HepG2 (cell line): ENCODE measurements at regions not wholly inside any gene's neighbourhood (a gene's known extent, or its start where the extent isn't known, plus 50 kb on each side); places are given as distances from the start of the nearest gene placed in this dataset.

Experiments used
- ATAC-seq: fragments of 200-7000 bp; cut with Tn5 transposase; 3 replicates; pipeline ENCODE4 v1.9.1; 2020; ENCODE audit warnings: mild to moderate bottlenecking, moderate library complexity
- BruUV-seq: library from RNA; stranded (reverse); fragments of 400-500 nt; replicated peaks from 2 replicates; lab custom pipeline; 2021; lab: Mats Ljungman, UMichigan
- CTCF ChIA-PET: fragments of 300-600 bp; formaldehyde crosslinking; extraction: SDS; loops from one replicate; lab custom pipeline; 2021; ENCODE audit warnings: low total read pairs, inconsistent platforms, low intra/inter-chr PET ratio; lab: Yijun Ruan, JAX
- POLR2A ChIA-PET: fragments of 350-600 bp; sonication (Branson Sonifier 250); formaldehyde crosslinking; loops from one replicate; lab custom pipeline; 2020; ENCODE audit warnings: antibody characterized with exemption, inconsistent platforms; lab: Yijun Ruan, JAX
- DNase-seq: peaks from one replicate; pipeline ENCODE4 v3.0.0-alpha.2; 2015; ENCODE audit warnings: low spot score
- FAIRE-seq: peaks from 3 replicates; lab custom pipeline; 2011; peaks lifted over from hg19 to GRCh38; lab: Jason Lieb, UNC
- H2AFZ ChIP-seq: one replicate; pipeline ENCODE4 v1.6.1; 2011; ENCODE audit warnings: low read length, inconsistent platforms
- H3K27ac ChIP-seq: fragments of 300-600 bp; 3 replicates; pipeline ENCODE4 v1.8.0; 2011; ENCODE audit warnings: mixed run types, mild to moderate bottlenecking, mixed read lengths, low read length, inconsistent platforms; ENCODE audit not compliant: insufficient read depth; ENCODE audit errors: extremely low read length
- H3K27me3 ChIP-seq, 2 experiments: fragments of 200-600 bp in 1 of 2; 2 replicates in 1 of 2; 3 replicates in 1 of 2; pipeline versions ENCODE4 v1.6.0 to v1.8.0; 2011; ENCODE audit warnings: low read length in 2 of 2, mild to moderate bottlenecking in 2 of 2, moderate library complexity in 2 of 2, inconsistent platforms in 1 of 2; ENCODE audit not compliant: insufficient read depth in 2 of 2, control insufficient read depth in 1 of 2
- H3K36me3 ChIP-seq, 2 experiments: fragments of 200-600 bp in 1 of 2; replicated peaks in 1 of 2; 2 replicates in 1 of 2; 3 replicates in 1 of 2; pipeline versions ENCODE4 v1.5.1 to v1.8.0; 2011; ENCODE audit warnings: low read length in 2 of 2, inconsistent platforms in 1 of 2; ENCODE audit not compliant: insufficient read depth in 2 of 2, control insufficient read depth in 1 of 2
- H3K4me1 ChIP-seq: 2 replicates; pipeline ENCODE4 v1.5.1; 2012; ENCODE audit warnings: low read length, inconsistent platforms; ENCODE audit not compliant: insufficient read depth
- H3K4me2 ChIP-seq: 2 replicates; pipeline ENCODE4 v1.6.0; 2011; ENCODE audit warnings: low read depth, low read length, inconsistent platforms
- H3K4me3 ChIP-seq, 3 experiments: fragments of 200-600 bp in 1 of 3; sonication (generic), shearing (Covaris generic) in 1 of 3; replicated peaks in 1 of 3; 2 replicates each; pipeline ENCODE4 v1.5.1; 2011 to 2016; ENCODE audit warnings: low read length in 3 of 3, inconsistent platforms in 2 of 3, low read depth in 2 of 3, mild to moderate bottlenecking in 2 of 3, control low read depth in 1 of 3, mixed read lengths in 1 of 3; ENCODE audit not compliant: insufficient read depth in 1 of 3
- H3K79me2 ChIP-seq: one replicate; pipeline ENCODE4 v1.6.1; 2011; ENCODE audit warnings: low read length, inconsistent platforms; ENCODE audit not compliant: insufficient read depth
- H3K9ac ChIP-seq: 2 replicates; pipeline ENCODE4 v1.6.0; 2011; ENCODE audit warnings: mild to moderate bottlenecking, low read depth, low read length, inconsistent platforms; ENCODE audit not compliant: insufficient read depth
- H3K9me3 ChIP-seq: 2 replicates; pipeline ENCODE4 v1.5.1; 2012; ENCODE audit warnings: mild to moderate bottlenecking, low read length
- H4K20me1 ChIP-seq: 2 replicates; pipeline ENCODE4 v1.6.0; 2011; ENCODE audit warnings: inconsistent platforms, mild to moderate bottlenecking, low read length, moderate library complexity; ENCODE audit not compliant: insufficient read depth
- IRF9 ChIP-seq: sonication (generic); formaldehyde crosslinking; IDR thresholded peaks from 2 replicates; pipeline ENCODE4 v1.8.0; 2022; ENCODE audit warnings: missing genetic modification reagents, mild to moderate bottlenecking, borderline replicate concordance
- RORA ChIP-seq: sonication (generic); formaldehyde crosslinking; IDR thresholded peaks from 2 replicates; pipeline ENCODE4 v1.5.0; 2020; ENCODE audit warnings: mild to moderate bottlenecking, missing genetic modification reagents, moderate library complexity
- WGBS: methylation state at CpG from one replicate; pipeline ENCODE4 v1.1.6; 2017; ENCODE audit warnings: low lambda C conversion rate; 5-methylcytosine and 5-hydroxymethylcytosine counted together
- in situ Hi-C: cut with HindIII; loops from 2 replicates; pipeline ENCODE4 v1.10.0; 2017; ENCODE audit warnings: low pct_unique_long_range_greater_than_20kb; ENCODE audit not compliant: extremely low pct_ligation_motif_present
- intact Hi-C: fragments of 100-400 bp; cut with micrococcal nuclease; formaldehyde crosslinking; loops from one replicate; pipeline ENCODE4 v1.10.0; 2022; ENCODE audit not compliant: unreplicated experiment

GRCh38 chr2:16106619-16107018, 166.3 kb downstream of the MYCN start:
- Histone ChIP-seq H3K79me2 (no peaks in the 10 kb centered on the region), H3K27me3 (no peaks in the 10 kb centered on the region), H3K4me3 (no peak overlapping the region), H3K4me2 (no peak overlapping the region), H3K9me3 (no peaks in the 10 kb centered on the region), H3K9ac (no peak overlapping the region), H3K36me3 (no peaks in the 10 kb centered on the region), H3K4me1 (peaks cover 38% of the 10 kb centered on the region), H4K20me1 (no peaks in the 10 kb centered on the region), H3K27ac (no peak overlapping the region), H2AFZ (no peak overlapping the region)
- 32% methylated on average over 6 of the region's 6 CpGs for WGBS
- BruUV-seq = no TSS peak
- intact Hi-C loops (no loop called here), in situ Hi-C loops (no loop called here)
- no peak for DNase-seq
- no peak for ATAC-seq
- FAIRE-seq = no peak
- no peak for TF ChIP-seq RORA (CRISPR knock-in tag)
- CTCF ChIA-PET = no interaction called here
- POLR2A ChIA-PET = no interaction called here

GRCh38 chr2:16105669-16106281, 165.4 kb downstream of the MYCN start:
- H3K79me2 ChIP-seq = no peaks in the 10 kb centered on the region
- no peak for DNase-seq
- H3K36me3 ChIP-seq = no peaks in the 10 kb centered on the region
- no peak overlapping the region for H3K4me3 ChIP-seq
- 70% methylated on average over 15 of the region's 15 CpGs for WGBS
- BruUV-seq = no TSS peak
- intact Hi-C loops = no loop called here
- H3K4me1 ChIP-seq = peaks cover 41% of the 10 kb centered on the region
- TF ChIP-seq IRF9 = no peak
- TF ChIP-seq, all 625 proteins: peak for 0
- FAIRE-seq (no peak), ATAC-seq (no peak)
- no peak overlapping the region for H3K4me2 ChIP-seq
- H4K20me1 ChIP-seq = no peaks in the 10 kb centered on the region
- POLR2A ChIA-PET = interaction anchor here (1.9 kb wide), 1 partner anchor 26 kb away, joined by 4 read pairs; no protein-coding TSS in a partner anchor
- in situ Hi-C loops = no loop called here
- no peak overlapping the region for H3K27ac ChIP-seq
- H3K27me3 ChIP-seq = no peaks in the 10 kb centered on the region
- no peaks in the 10 kb centered on the region for H3K9me3 ChIP-seq
- no peak overlapping the region for H2AFZ ChIP-seq
- CTCF ChIA-PET = no interaction called here
- no peak overlapping the region for H3K9ac ChIP-seq
